Lung (tissue), 11 donors: ENCODE measurements at regions not wholly inside any gene's neighbourhood (a gene's known extent, or its start where the extent isn't known, plus 50 kb on each side); places are given as distances from the start of the nearest gene placed in this dataset.

Source experiments
- ATAC-seq: fragments of 200-7000 bp; cut with Tn5 transposase; one replicate; pipeline ENCODE4 v1.9.1; 2020; ENCODE audit warnings: moderate number of reproducible peaks; ENCODE audit not compliant: insufficient read depth, low FRiP score
- DNase-seq, 3 donors: peaks; one replicate each; pipeline ENCODE4 v3.0.0-alpha.2; 2013 to 2017
- H3K27ac ChIP-seq, 2 donors: one replicate each; pipeline ENCODE4 v1.5.1; 2013; ENCODE audit warnings: mild to moderate bottlenecking in 2 of 2, moderate library complexity in 2 of 2, control low read depth in 1 of 2, inconsistent platforms in 1 of 2, low read depth in 1 of 2, low read length in 1 of 2
- H3K27me3 ChIP-seq, 3 donors: one replicate each; pipeline ENCODE4 v1.5.1; 2013; ENCODE audit warnings: low read length in 2 of 3; ENCODE audit not compliant: control insufficient read depth in 3 of 3, insufficient read depth in 3 of 3
- H3K36me3 ChIP-seq, 4 donors: one replicate each; pipeline ENCODE4 v1.5.1; 2013; ENCODE audit warnings: low read length in 4 of 4, mild to moderate bottlenecking in 1 of 4, moderate library complexity in 1 of 4; ENCODE audit not compliant: control insufficient read depth in 4 of 4, insufficient read depth in 4 of 4
- H3K4me1 ChIP-seq, 5 donors: one replicate each; pipeline ENCODE4 v1.5.1; 2013; ENCODE audit warnings: low read length in 5 of 5, mild to moderate bottlenecking in 2 of 5, moderate library complexity in 1 of 5; ENCODE audit not compliant: control insufficient read depth in 5 of 5, insufficient read depth in 5 of 5
- H3K4me3 ChIP-seq: one replicate; pipeline ENCODE4 v1.5.1; 2013; ENCODE audit warnings: mild to moderate bottlenecking, control low read depth, moderate library complexity
- H3K9ac ChIP-seq, 2 donors: one replicate each; pipeline ENCODE4 v1.5.1; 2013; ENCODE audit warnings: low read length in 2 of 2, control low read depth in 1 of 2; ENCODE audit not compliant: insufficient read depth in 1 of 2
- H3K9me3 ChIP-seq, 4 donors: one replicate each; pipeline ENCODE4 v1.5.1; 2013; ENCODE audit warnings: low read length in 3 of 4, mild to moderate bottlenecking in 1 of 4, moderate library complexity in 1 of 4; ENCODE audit not compliant: control insufficient read depth in 4 of 4, insufficient read depth in 3 of 4
- CTCF ChIP-seq: IDR thresholded peaks from 2 replicates; pipeline ENCODE4 v1.5.1; 2012; ENCODE audit warnings: mild to moderate bottlenecking; ENCODE audit errors: control extremely low read depth, extremely low read depth
- WGBS, 2 donors: extraction: QIAGEN DNeasy Blood & Tissue Kit; methylation state at CpG; one replicate each; pipeline ENCODE4 v1.1.7; 2013; 5-methylcytosine and 5-hydroxymethylcytosine counted together
- donor health status: control.
- donor health status: control.
- donor health status: Bipolar disorder and iron deficiency.
- donor health status: healthy.
- donor health status: DM: yes; HTN: yes; CAD: no.

DNA sequence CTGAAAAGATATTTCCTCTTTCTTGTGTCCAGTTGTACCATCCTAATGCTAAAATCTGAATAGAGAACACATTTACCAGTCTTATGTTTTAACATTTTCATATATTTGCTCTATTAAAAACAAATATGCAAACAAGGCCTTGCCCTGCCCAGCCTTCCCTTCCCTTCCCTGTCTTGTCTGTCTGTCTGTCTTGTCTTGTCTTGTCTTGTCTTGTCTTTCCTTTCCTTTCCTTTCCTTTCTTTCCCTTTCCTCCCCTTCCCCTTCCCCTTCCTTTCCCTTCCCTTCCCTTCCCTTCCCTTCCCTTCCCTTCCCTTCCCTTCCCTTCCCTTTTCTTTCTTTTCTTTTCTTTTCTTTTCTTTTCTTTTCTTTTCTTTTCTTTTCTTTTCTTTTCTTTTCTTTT is 1103.5 kb downstream of the STIM2 start:
- Histone ChIP-seq H3K9me3 (no peaks in the 10 kb centered on the region), H3K36me3 (no peaks in the 10 kb centered on the region), H3K4me3 (no peak overlapping the region), H3K27ac (no peak overlapping the region), H3K4me1 (no peaks in the 10 kb centered on the region), H3K9ac (no peak overlapping the region), H3K27me3 (no peaks in the 10 kb centered on the region)
- DNase-seq (no peak), ATAC-seq (no peak)
- TF ChIP-seq CTCF, result no peak

- no peak for DNase-seq
- Histone ChIP-seq H3K9me3 (no peaks in the 10 kb centered on the region), H3K9ac (no peak overlapping the region), H3K27ac (no peak overlapping the region), H3K27me3 (no peaks in the 10 kb centered on the region), H3K4me3 (no peak overlapping the region), H3K36me3 (no peaks in the 10 kb centered on the region), H3K4me1 (no peaks in the 10 kb centered on the region)
- 74 to 76% methylated on average over 3 of the region's 3 CpGs for WGBS, 2 donors
- no peak for TF ChIP-seq CTCF
- no peak for ATAC-seq
Observed at GRCh38 chr4:27966664-27967063, 1106.0 kb downstream of the STIM2 start.

DNA sequence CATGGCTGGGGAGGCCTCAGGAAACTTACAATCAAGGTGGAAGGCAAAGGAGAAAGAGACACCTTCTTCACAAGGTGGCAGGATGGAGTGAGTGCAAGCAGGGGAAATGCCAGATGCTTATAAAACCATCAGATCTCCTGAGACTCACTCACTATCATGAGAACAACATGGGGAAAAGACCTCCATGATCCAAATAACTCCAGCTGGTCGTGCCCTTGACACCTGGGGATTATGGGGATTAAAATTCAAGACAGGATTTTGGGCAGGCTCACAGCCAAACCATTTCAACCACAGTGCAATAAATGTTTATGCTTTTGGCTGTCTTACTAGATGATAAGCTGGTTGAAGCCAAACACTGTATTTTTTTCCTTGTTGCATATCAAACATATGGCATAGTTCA is 1112.4 kb downstream of the STIM2 start:
- no peak for ATAC-seq

More for the DNA sequence above, 1112.4 kb downstream of the STIM2 start:
- 67% methylated on average over 1 of the region's 1 CpG for WGBS, 2 donors
- Histone ChIP-seq H3K4me3 (no peak overlapping the region), H3K27ac (no peak overlapping the region), H3K27me3 (no peaks in the 10 kb centered on the region), H3K36me3 (no peaks in the 10 kb centered on the region), H3K9ac (no peak overlapping the region), H3K4me1 (no peaks in the 10 kb centered on the region), H3K9me3 (no peaks in the 10 kb centered on the region)
- TF ChIP-seq CTCF, result no peak
- DNase-seq, result no peak
